GM19025 (cell line): ENCODE measurements at regions not wholly inside any gene's neighbourhood (a gene's known extent, or its start where the extent isn't known, plus 50 kb on each side); places are given as distances from the start of the nearest gene placed in this dataset.
"Not testable (repeated sequence)": the region's sequence is repeated elsewhere in the genome, so short reads cannot be mapped to it uniquely, and the experiment has no call there.

Source experiments
- ATAC-seq: cut with Tn5 transposase; IDR thresholded peaks from one replicate; pipeline ENCODE4 v1.9.1; 2021; ENCODE audit warnings: mild to moderate bottlenecking, low read depth, moderate library complexity; ENCODE audit not compliant: unreplicated experiment

- ATAC-seq, result no peak
Observed at GRCh38 chr6:90375681-90376439, 79.2 kb upstream of the BACH2 start.

- ATAC-seq, result no peak
Observed at GRCh38 chr6:90374201-90374600, 77.6 kb upstream of the BACH2 start.

GRCh38 chr6:90372885-90373284 lies 76.2 kb upstream of the BACH2 start:
- ATAC-seq, result no peak

- no peak for ATAC-seq
Observed at GRCh38 chr6:90372450-90372849, 75.8 kb upstream of the BACH2 start.

- ATAC-seq, result no peak
Observed at GRCh38 chr6:90370493-90370959, 73.9 kb upstream of the BACH2 start.

- ATAC-seq, result no peak
Observed at GRCh38 chr6:90369651-90370050, 73.0 kb upstream of the BACH2 start.

GRCh38 chr6:90369024-90369519 lies 72.4 kb upstream of the BACH2 start:
- peak; percentile 100 for ATAC-seq

GRCh38 chr6:90368601-90369000 lies 72.0 kb upstream of the BACH2 start:
- ATAC-seq, result no peak

- no peak for ATAC-seq
Observed at GRCh38 chr6:90368001-90368400, 71.4 kb upstream of the BACH2 start.

GRCh38 chr6:90365565-90366219 lies 69.0 kb upstream of the BACH2 start:
- ATAC-seq, result no peak

GRCh38 chr6:90365002-90365401 lies 68.4 kb upstream of the BACH2 start:
- no peak for ATAC-seq

- ATAC-seq, result no peak
Observed at GRCh38 chr6:90364286-90364685, 67.6 kb upstream of the BACH2 start.

GRCh38 chr6:90362318-90362717 lies 65.7 kb upstream of the BACH2 start:
- no peak for ATAC-seq

GRCh38 chr6:90361174-90361573 lies 64.5 kb upstream of the BACH2 start:
- no peak for ATAC-seq

GRCh38 chr6:90358036-90358770 lies 61.6 kb upstream of the BACH2 start:
- ATAC-seq, result not testable (repeated sequence)

- no peak for ATAC-seq
Observed at GRCh38 chr6:90356012-90356421, 59.4 kb upstream of the BACH2 start.

- no peak for ATAC-seq
Observed at GRCh38 chr6:90354961-90355360, 58.3 kb upstream of the BACH2 start.

- no peak for ATAC-seq
Observed at GRCh38 chr6:90351696-90352095, 55.1 kb upstream of the BACH2 start.

- no peak for ATAC-seq
Observed at GRCh38 chr6:90350689-90351554, 54.3 kb upstream of the BACH2 start.

- no peak for ATAC-seq
Observed at GRCh38 chr6:90347411-90347851, 50.8 kb upstream of the BACH2 start.
